Osteocyte (in vitro differentiated cells): ENCODE measurements at regions not wholly inside any gene's neighbourhood (a gene's known extent, or its start where the extent isn't known, plus 50 kb on each side); places are given as distances from the start of the nearest gene placed in this dataset.

Source experiments
- DNase-seq: peaks from one replicate; pipeline ENCODE4 v3.0.0; 2021; ENCODE audit warnings: mixed read lengths; ENCODE audit not compliant: unreplicated experiment; ENCODE audit errors: extremely low spot score
- H3K27ac Mint-ChIP-seq: one replicate; pipeline ENCODE4 v1.8.0; 2021; ENCODE audit warnings: mild to moderate bottlenecking, mixed read lengths; ENCODE audit not compliant: unreplicated experiment
- H3K27me3 Mint-ChIP-seq: one replicate; pipeline ENCODE4 v1.8.0; 2021; ENCODE audit warnings: mixed read lengths; ENCODE audit not compliant: unreplicated experiment
- H3K36me3 Mint-ChIP-seq: one replicate; pipeline ENCODE4 v1.8.0; 2021; ENCODE audit warnings: mixed read lengths; ENCODE audit not compliant: unreplicated experiment
- H3K4me1 Mint-ChIP-seq: one replicate; pipeline ENCODE4 v1.8.0; 2021; ENCODE audit warnings: mixed read lengths; ENCODE audit not compliant: unreplicated experiment
- H3K4me3 Mint-ChIP-seq: one replicate; pipeline ENCODE4 v1.8.0; 2021; ENCODE audit warnings: mild to moderate bottlenecking, moderate library complexity, mixed read lengths; ENCODE audit not compliant: unreplicated experiment
- H3K9me3 Mint-ChIP-seq: one replicate; pipeline ENCODE4 v1.8.0; 2021; ENCODE audit warnings: mixed read lengths; ENCODE audit not compliant: unreplicated experiment
- CTCF ChIP-seq: fragments of 200-600 bp; sonication (generic); IDR thresholded peaks from 2 replicates; pipeline ENCODE4 v1.5.0; 2021; ENCODE audit warnings: antibody characterized with exemption, mild to moderate bottlenecking, moderate library complexity

DNA sequence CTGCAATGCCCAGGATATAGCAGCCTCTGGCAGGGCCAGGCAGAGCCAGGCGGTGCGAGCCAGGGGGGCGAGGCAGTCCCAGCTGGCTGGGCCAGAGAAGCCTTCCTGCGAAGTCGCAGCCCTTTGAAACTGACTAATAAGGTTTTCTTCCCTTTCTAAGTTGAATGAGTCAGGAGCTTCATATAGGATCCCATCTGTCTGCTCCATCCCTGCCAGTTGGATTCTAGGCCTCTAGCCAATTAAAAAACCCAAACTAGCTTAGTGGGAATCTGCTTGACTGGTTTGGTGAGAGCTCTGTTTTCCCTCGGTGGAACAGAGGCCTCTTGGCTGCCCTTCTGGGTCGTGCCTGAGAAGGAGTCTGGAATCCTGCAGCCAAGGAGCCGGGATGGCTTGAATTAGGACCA, 70.1 kb upstream of the RAPGEF1 start:
- Mint-ChIP-seq H3K4me3 (no peak overlapping the region), H3K27ac (no peak overlapping the region), H3K27me3 (peaks cover 55% of the 10 kb centered on the region), H3K9me3 (no peaks in the 10 kb centered on the region), H3K36me3 (no peaks in the 10 kb centered on the region), H3K4me1 (no peaks in the 10 kb centered on the region)
- no peak for TF ChIP-seq CTCF
- DNase-seq, result no peak

GRCh38 chr9:131808291-131808690, 68.4 kb upstream of the RAPGEF1 start:
- no peak for DNase-seq
- H3K27me3 Mint-ChIP-seq, result peaks cover 54% of the 10 kb centered on the region
- no peaks in the 10 kb centered on the region for H3K36me3 Mint-ChIP-seq
- H3K4me1 Mint-ChIP-seq, result no peaks in the 10 kb centered on the region
- no peak overlapping the region for H3K27ac Mint-ChIP-seq
- no peak for TF ChIP-seq CTCF
- no peaks in the 10 kb centered on the region for H3K9me3 Mint-ChIP-seq
- H3K4me3 Mint-ChIP-seq, result no peak overlapping the region

GRCh38 chr9:131807144-131807983, 67.5 kb upstream of the RAPGEF1 start:
- Mint-ChIP-seq H3K27ac (no peak overlapping the region), H3K4me3 (no peak overlapping the region), H3K9me3 (no peaks in the 10 kb centered on the region), H3K27me3 (peaks cover 55% of the 10 kb centered on the region), H3K36me3 (no peaks in the 10 kb centered on the region), H3K4me1 (no peaks in the 10 kb centered on the region)
- no peak for TF ChIP-seq CTCF
- DNase-seq, result no peak

GRCh38 chr9:131805803-131806202, 65.9 kb upstream of the RAPGEF1 start:
- Mint-ChIP-seq H3K4me3 (no peak overlapping the region), H3K36me3 (no peaks in the 10 kb centered on the region), H3K4me1 (no peaks in the 10 kb centered on the region), H3K27me3 (peaks cover 52% of the 10 kb centered on the region), H3K9me3 (no peaks in the 10 kb centered on the region), H3K27ac (no peak overlapping the region)
- DNase-seq, result no peak
- TF ChIP-seq CTCF, result no peak

DNA sequence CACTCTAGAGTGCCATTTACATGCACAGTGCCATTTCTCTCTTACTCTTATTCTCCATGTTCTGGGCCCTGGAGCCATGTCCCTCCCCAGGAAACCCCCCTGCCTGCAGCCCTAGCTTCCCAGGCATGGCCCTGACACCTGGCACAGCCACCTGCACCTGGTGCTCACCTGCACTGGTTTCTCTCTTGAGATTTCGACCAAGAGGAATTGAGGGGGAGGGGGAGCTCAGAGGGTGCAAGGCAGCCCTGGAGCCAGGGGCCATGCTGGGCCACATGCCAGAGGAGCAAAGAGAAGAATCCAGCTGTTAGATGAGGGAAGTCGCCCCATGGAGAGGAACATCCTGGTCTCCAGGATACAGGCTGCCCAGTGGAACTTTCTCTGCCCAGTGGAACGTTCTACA, 65.0 kb upstream of the RAPGEF1 start:
- H3K4me3 Mint-ChIP-seq, result no peak overlapping the region
- no peak for DNase-seq
- H3K4me1 Mint-ChIP-seq, result no peaks in the 10 kb centered on the region
- no peak overlapping the region for H3K27ac Mint-ChIP-seq
- H3K27me3 Mint-ChIP-seq, result peaks cover 46% of the 10 kb centered on the region
- no peaks in the 10 kb centered on the region for H3K9me3 Mint-ChIP-seq
- H3K36me3 Mint-ChIP-seq, result no peaks in the 10 kb centered on the region
- no peak for TF ChIP-seq CTCF
